ENCODE measurements at regions not wholly inside any gene's neighbourhood (a gene's known extent, or its start where the extent isn't known, plus 50 kb on each side); places are given as distances from the start of the nearest gene placed in this dataset.

- TF ChIP-seq, protein P1, sequence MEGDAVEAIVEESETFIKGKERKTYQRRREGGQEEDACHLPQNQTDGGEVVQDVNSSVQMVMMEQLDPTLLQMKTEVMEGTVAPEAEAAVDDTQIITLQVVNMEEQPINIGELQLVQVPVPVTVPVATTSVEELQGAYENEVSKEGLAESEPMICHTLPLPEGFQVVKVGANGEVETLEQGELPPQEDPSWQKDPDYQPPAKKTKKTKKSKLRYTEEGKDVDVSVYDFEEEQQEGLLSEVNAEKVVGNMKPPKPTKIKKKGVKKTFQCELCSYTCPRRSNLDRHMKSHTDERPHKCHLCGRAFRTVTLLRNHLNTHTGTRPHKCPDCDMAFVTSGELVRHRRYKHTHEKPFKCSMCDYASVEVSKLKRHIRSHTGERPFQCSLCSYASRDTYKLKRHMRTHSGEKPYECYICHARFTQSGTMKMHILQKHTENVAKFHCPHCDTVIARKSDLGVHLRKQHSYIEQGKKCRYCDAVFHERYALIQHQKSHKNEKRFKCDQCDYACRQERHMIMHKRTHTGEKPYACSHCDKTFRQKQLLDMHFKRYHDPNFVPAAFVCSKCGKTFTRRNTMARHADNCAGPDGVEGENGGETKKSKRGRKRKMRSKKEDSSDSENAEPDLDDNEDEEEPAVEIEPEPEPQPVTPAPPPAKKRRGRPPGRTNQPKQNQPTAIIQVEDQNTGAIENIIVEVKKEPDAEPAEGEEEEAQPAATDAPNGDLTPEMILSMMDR (IDR thresholded peaks at IDR 0.05; ENCODE audit: borderline replicate concordance, extremely low read depth, low read length, poor library complexity, severe bottlenecking), result no peak
- no peak for TF ChIP-seq EZH2 (IDR thresholded peaks at IDR 0.05; ENCODE audit: borderline replicate concordance, low read depth, low read length, severe bottlenecking)
- H4K20me1 ChIP-seq (ENCODE audit: insufficient read depth, low read length), result no peaks in the 10 kb centered on the region
- no peak overlapping the region for H3K4me2 ChIP-seq (ENCODE audit: insufficient read depth, low read length)
- H3K9ac ChIP-seq (ENCODE audit: low read depth, low read length), result no peak overlapping the region
- H3K79me2 ChIP-seq (ENCODE audit: insufficient read depth, low read length), result no peaks in the 10 kb centered on the region
- no peak overlapping the region for H3K27ac ChIP-seq (ENCODE audit: low read length)
- H3K36me3 ChIP-seq (ENCODE audit: insufficient read depth, low read length), result no peaks in the 10 kb centered on the region
- no peaks in the 10 kb centered on the region for H3K9me3 ChIP-seq (ENCODE audit: insufficient read depth, low read length, severe bottlenecking)
- no peaks in the 10 kb centered on the region for H3K4me1 ChIP-seq (ENCODE audit: insufficient read depth, low read length)
- ATAC-seq (ENCODE audit: insufficient read depth, low read depth), result no peak
- H2AFZ ChIP-seq (ENCODE audit: low read depth, low read length), result no peak overlapping the region
- no peak for DNase-seq
- no peak overlapping the region for H3K4me3 ChIP-seq (ENCODE audit: low read depth in 1 of 2, low read length in 2 of 2)
- no peaks in the 10 kb centered on the region for H3K27me3 ChIP-seq (ENCODE audit: insufficient read depth, low read length, poor library complexity)
Measured at GRCh38 chr12:74922117-74922516, 287.5 kb downstream of the KCNC2 start.

- DNase-seq, result no peak
Measured at GRCh38 chr12:74922642-74923041, 287.0 kb downstream of the KCNC2 start.

GRCh38 chr12:74941670-74942069 lies 268.0 kb downstream of the KCNC2 start:
- Histone ChIP-seq H3K27me3 (ENCODE audit: insufficient read depth, low read length, poor library complexity) (no peaks in the 10 kb centered on the region), H4K20me1 (ENCODE audit: insufficient read depth, low read length) (no peaks in the 10 kb centered on the region), H3K4me3 (ENCODE audit: low read depth in 1 of 2, low read length in 2 of 2) (no peak overlapping the region), H3K27ac (ENCODE audit: low read length) (no peak overlapping the region), H3K9ac (ENCODE audit: low read depth, low read length) (no peak overlapping the region), H3K9me3 (ENCODE audit: insufficient read depth, low read length, severe bottlenecking) (no peaks in the 10 kb centered on the region), H2AFZ (ENCODE audit: low read depth, low read length) (no peak overlapping the region), H3K79me2 (ENCODE audit: insufficient read depth, low read length) (no peaks in the 10 kb centered on the region), H3K4me2 (ENCODE audit: insufficient read depth, low read length) (no peak overlapping the region), H3K4me1 (ENCODE audit: insufficient read depth, low read length) (no peaks in the 10 kb centered on the region), H3K36me3 (ENCODE audit: insufficient read depth, low read length) (no peaks in the 10 kb centered on the region)
- ATAC-seq (ENCODE audit: insufficient read depth, low read depth) (no peak), DNase-seq (no peak)
- TF ChIP-seq, protein P1 (IDR thresholded peaks at IDR 0.05; ENCODE audit: borderline replicate concordance, extremely low read depth, low read length, poor library complexity, severe bottlenecking), result no peak
- no peak for TF ChIP-seq EZH2 (IDR thresholded peaks at IDR 0.05; ENCODE audit: borderline replicate concordance, low read depth, low read length, severe bottlenecking)

More at GRCh38 chr12:74922642-74923041, 287.0 kb downstream of the KCNC2 start:
- Histone ChIP-seq H3K4me2 (ENCODE audit: insufficient read depth, low read length) (no peak overlapping the region), H3K9me3 (ENCODE audit: insufficient read depth, low read length, severe bottlenecking) (no peaks in the 10 kb centered on the region), H3K79me2 (ENCODE audit: insufficient read depth, low read length) (no peaks in the 10 kb centered on the region), H3K36me3 (ENCODE audit: insufficient read depth, low read length) (no peaks in the 10 kb centered on the region), H3K27ac (ENCODE audit: low read length) (no peak overlapping the region), H3K9ac (ENCODE audit: low read depth, low read length) (no peak overlapping the region), H3K4me1 (ENCODE audit: insufficient read depth, low read length) (no peaks in the 10 kb centered on the region), H3K27me3 (ENCODE audit: insufficient read depth, low read length, poor library complexity) (no peaks in the 10 kb centered on the region), H4K20me1 (ENCODE audit: insufficient read depth, low read length) (no peaks in the 10 kb centered on the region), H2AFZ (ENCODE audit: low read depth, low read length) (no peak overlapping the region), H3K4me3 (ENCODE audit: low read depth in 1 of 2, low read length in 2 of 2) (no peak overlapping the region)
- no peak for ATAC-seq (ENCODE audit: insufficient read depth, low read depth)
- TF ChIP-seq, protein P1 (IDR thresholded peaks at IDR 0.05; ENCODE audit: borderline replicate concordance, extremely low read depth, low read length, poor library complexity, severe bottlenecking), result no peak
- TF ChIP-seq EZH2 (IDR thresholded peaks at IDR 0.05; ENCODE audit: borderline replicate concordance, low read depth, low read length, severe bottlenecking), result no peak

GRCh38 chr12:74945771-74946198 lies 263.9 kb downstream of the KCNC2 start:
- DNase-seq (no peak), ATAC-seq (ENCODE audit: insufficient read depth, low read depth) (no peak)
- Histone ChIP-seq H3K27ac (ENCODE audit: low read length) (no peak overlapping the region), H3K27me3 (ENCODE audit: insufficient read depth, low read length, poor library complexity) (no peaks in the 10 kb centered on the region), H3K9me3 (ENCODE audit: insufficient read depth, low read length, severe bottlenecking) (no peaks in the 10 kb centered on the region), H4K20me1 (ENCODE audit: insufficient read depth, low read length) (no peaks in the 10 kb centered on the region), H3K79me2 (ENCODE audit: insufficient read depth, low read length) (no peaks in the 10 kb centered on the region), H2AFZ (ENCODE audit: low read depth, low read length) (no peak overlapping the region), H3K4me1 (ENCODE audit: insufficient read depth, low read length) (no peaks in the 10 kb centered on the region), H3K4me3 (ENCODE audit: low read depth in 1 of 2, low read length in 2 of 2) (no peak overlapping the region), H3K9ac (ENCODE audit: low read depth, low read length) (no peak overlapping the region), H3K4me2 (ENCODE audit: insufficient read depth, low read length) (no peak overlapping the region), H3K36me3 (ENCODE audit: insufficient read depth, low read length) (no peaks in the 10 kb centered on the region)
- TF ChIP-seq, protein P1 (IDR thresholded peaks at IDR 0.05; ENCODE audit: borderline replicate concordance, extremely low read depth, low read length, poor library complexity, severe bottlenecking), result no peak

Data from DND-41 (cell line).